GM21367 (cell line): ENCODE measurements at regions not wholly inside any gene's neighbourhood (a gene's known extent, or its start where the extent isn't known, plus 50 kb on each side); places are given as distances from the start of the nearest gene placed in this dataset.
A peak's percentile ranks its signal among the peaks of the same experiment; 100 is the strongest.

Experiments
- ATAC-seq: cut with Tn5 transposase; IDR thresholded peaks from one replicate; pipeline ENCODE4 v1.9.1; 2021; ENCODE audit not compliant: unreplicated experiment

GRCh38 chr15:47824147-47824546 is 106.8 kb downstream of the SEMA6D start:
- ATAC-seq = no peak

DNA sequence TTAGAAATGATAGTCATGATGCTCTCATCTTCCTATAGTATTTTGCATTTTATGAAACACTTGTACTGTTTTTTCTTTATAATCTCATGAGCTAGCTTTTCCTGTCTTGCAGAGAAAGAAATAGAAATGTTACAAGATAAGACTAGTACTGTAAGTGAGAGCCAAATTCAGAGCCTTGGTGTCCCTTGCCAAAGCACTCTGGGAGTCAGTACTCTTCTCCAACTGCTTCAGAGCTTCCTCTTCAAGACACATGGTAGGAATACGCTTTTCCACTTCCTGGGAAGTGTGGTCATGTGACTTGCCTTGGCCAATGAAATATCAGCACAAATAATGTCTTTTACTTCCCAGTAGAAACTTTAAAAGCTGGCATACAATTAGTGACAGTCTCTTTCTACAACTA is 112.4 kb downstream of the SEMA6D start:
- no peak for ATAC-seq

GRCh38 chr15:47834093-47834492 is 116.8 kb downstream of the SEMA6D start:
- no peak for ATAC-seq

- no peak for ATAC-seq
Observed at GRCh38 chr15:47839233-47839825, 122.0 kb downstream of the SEMA6D start.

- no peak for ATAC-seq
Observed at GRCh38 chr15:47843124-47843663, 125.9 kb downstream of the SEMA6D start.

- no peak for ATAC-seq
Observed at GRCh38 chr15:47844437-47844836, 127.1 kb downstream of the SEMA6D start.

GRCh38 chr15:47846128-47846868 is 129.0 kb downstream of the SEMA6D start:
- ATAC-seq = no peak

- ATAC-seq = no peak
Observed at GRCh38 chr15:47846876-47847275, 129.6 kb downstream of the SEMA6D start.

DNA sequence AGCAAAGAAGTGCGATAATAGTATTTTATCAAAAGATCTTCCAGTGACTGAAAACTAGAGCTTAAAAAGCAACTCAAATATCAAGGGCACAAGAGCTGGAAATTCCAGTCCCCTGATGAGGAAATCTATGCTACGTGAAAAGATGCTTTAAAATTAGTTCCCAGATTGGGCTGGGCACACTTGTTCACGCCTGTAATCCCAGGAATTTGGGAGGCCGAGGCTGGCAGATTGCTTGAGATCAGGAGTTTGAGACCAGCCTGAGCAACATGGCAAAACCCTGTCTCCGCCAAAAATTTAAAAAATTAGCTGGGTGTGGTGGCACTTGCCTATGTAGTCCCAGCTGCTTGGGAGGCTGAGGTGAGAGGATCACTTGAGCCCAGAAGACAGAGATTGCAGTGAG is 138.8 kb downstream of the SEMA6D start:
- no peak for ATAC-seq

DNA sequence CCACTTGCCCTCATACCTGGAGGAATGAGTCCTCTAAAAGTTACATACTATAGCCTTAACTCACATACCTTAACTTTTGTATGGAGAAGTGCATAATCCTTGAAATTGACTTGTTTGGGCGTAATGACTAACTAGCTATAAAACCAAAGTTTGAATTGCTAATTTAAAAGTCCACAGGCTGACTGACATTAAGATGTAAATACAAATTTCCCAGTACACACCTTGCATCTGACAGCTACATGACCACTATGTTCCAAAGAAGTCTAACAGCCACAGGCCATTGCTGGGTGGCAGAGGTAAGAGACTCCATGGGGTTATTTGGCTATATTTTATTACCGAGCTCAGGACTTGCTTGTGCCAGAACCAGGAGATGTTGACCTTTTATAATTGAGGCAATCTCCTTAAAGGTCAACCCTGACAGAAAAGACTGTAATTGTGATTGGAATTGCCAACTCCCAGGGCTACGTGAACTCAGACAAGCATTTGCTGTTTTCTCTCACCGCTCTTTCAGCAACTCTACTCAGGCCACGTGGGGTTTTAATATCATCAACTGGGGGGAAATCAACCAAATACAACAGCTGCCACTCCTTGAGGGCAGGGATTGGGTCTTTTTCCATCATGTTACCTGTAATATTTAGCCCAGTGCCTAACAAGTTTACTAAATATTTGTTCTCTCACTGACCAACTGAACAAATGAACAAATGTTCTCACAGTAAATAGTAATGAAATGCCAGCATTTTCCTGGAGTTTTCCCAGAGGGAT is 139.9 kb downstream of the SEMA6D start:
- ATAC-seq = no peak

DNA sequence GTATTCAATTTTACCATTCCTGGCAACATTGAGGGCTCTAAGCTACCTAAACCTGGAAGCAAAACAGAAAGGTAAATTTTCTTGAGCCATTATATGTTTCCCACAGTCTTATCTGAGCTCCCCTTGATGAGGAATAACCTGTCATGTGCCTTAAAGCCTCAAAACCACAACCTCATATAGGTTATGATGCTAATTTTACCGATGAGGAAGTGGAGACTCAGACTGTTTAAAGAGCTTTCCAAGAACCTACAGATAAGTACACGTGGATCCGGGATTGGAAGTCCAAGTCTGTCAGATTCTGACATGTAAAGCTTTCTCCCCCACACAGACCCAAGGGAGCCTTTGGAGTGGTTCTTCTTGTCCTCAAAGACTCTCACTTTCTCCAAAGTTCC is 140.5 kb downstream of the SEMA6D start:
- ATAC-seq = peak; percentile 48

DNA sequence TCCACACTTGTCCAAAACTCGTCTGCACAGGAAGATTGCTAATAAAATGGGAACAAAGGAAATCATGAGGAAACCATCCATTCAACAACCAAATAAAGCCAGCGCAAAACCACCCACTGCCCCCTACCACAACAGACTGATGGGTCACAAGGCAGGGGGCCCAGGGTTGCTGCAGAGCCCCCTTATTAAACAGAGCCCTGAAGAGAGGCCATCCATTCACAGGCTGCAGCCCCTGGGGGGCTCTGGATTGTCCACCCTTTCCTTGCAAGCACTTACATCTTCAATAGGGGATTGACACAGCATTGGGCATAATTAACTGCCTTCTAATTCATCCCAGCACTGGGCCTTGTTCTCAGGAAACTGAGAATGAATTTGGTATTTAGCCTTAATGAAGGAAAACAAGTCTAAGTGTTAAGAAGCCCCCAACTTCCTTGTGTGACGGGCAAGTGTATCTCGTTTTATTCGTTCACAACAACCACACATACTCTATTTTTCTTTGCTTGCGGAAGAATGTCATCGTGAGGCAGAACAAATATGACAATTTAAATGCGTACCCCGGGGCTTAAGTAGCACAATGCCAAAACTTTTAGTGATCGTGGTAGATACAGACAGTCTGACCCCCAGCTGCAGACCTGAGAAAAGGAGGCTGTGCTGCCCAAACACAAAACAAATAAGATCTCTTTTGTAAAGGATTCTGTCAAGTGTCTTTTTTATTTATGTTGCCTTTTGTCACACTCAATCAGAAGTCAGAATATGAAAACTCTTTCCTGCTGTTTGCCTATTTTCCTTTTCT is 144.0 kb downstream of the SEMA6D start:
- no peak for ATAC-seq

DNA sequence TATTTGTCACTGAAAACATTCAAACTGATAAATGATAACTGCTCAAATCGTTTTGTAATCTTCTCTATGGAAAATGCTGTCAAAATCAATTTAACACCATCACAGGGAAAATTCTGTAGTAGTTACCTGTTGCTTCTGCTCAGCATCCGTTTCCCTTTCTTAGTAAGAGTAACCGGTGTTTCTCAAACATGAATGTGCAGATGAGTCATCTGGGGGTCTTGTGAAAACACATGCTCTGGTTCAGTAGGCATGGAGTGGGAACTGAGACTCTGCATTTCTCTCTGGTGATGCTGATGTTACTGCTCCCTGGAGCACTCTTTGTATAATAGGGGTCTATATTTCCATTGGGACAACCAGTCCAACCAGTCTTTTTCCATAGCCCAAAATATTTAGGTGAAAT is 145.1 kb downstream of the SEMA6D start:
- peak; percentile 60 for ATAC-seq

GRCh38 chr15:47866446-47866845 is 149.1 kb downstream of the SEMA6D start:
- no peak for ATAC-seq

- ATAC-seq = no peak
Observed at GRCh38 chr15:47870300-47870955, 153.1 kb downstream of the SEMA6D start.

- no peak for ATAC-seq
Observed at GRCh38 chr15:47870956-47871625, 153.8 kb downstream of the SEMA6D start.

DNA sequence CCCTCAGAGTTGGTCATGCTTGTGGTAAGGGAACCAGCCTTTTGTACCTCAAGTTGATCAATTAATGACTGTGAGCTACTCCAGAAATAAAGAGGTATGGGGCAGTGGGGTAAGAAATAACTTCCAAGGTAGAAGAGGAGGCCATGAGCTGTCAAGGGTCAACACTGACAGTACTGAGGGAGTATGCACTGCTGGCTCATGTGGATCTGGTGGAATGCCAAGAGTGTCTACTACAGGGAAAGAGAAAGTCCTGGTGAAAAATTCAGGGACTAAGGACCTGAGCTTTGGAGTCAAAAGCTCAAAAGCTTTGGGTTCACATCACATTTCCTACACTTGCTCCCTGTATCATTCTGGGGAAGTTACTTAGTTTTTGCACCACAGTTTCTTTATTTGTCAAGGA is 154.9 kb downstream of the SEMA6D start:
- no peak for ATAC-seq

GRCh38 chr15:47872869-47873432 is 155.6 kb downstream of the SEMA6D start:
- no peak for ATAC-seq

DNA sequence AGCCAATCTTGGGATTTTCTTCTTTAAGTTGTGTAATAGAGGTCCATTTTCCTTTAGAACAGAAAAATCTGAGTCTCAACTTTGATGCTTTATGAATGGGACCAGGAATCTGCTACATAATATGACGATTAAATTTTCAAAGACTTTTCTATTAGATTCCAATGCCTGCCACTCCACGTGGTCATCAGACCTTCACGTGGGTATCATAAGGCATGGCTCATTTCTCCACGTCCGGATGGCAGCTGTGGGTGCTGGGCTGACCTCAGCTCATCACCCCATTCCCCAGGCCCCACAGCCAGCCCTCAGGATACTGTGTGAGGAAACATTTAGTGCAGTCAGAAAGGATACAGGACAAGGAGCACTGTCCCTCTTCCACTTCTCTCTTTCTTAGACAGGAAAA is 159.7 kb downstream of the SEMA6D start:
- ATAC-seq = no peak

DNA sequence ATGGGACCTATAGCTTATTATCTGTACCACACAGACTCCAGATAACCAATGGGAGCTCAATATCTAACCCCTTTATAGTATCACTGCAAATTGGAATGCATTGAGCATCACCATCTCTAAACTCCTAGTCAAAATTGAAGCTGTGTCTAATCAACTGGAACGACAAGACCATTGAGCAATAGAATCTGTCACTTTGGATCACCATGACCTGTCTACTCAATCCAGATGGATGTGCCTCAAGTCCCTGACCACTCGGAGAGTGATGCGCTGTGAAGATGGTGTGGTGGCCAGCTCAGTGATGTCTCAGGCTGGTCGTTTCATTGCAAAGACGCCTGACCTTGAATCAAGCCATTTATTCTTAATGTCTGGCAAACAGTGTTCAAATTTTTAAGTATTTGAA is 160.5 kb downstream of the SEMA6D start:
- no peak for ATAC-seq
